Trophoblast cell (in vitro differentiated cells and primary cell): ENCODE measurements at regions not wholly inside any gene's neighbourhood (a gene's known extent, or its start where the extent isn't known, plus 50 kb on each side); places are given as distances from the start of the nearest gene placed in this dataset.

ENCODE experiments used
- DNase-seq, 2 donors: peaks; one replicate each; pipeline ENCODE4 v3.0.0-alpha.2; 2016
- H2AFZ ChIP-seq: 2 replicates; pipeline ENCODE4 v1.6.1; 2013; ENCODE audit warnings: low read length, moderate library complexity, mild to moderate bottlenecking; ENCODE audit not compliant: insufficient read depth, poor library complexity
- H2AK5ac ChIP-seq: 2 replicates; pipeline ENCODE4 v1.6.1; 2013; ENCODE audit warnings: mild to moderate bottlenecking, low read length
- H2BK120ac ChIP-seq: 2 replicates; pipeline ENCODE4 v1.6.1; 2013; ENCODE audit warnings: low read length, mild to moderate bottlenecking, moderate library complexity; ENCODE audit not compliant: insufficient read depth, poor library complexity
- H2BK12ac ChIP-seq: 2 replicates; pipeline ENCODE4 v1.6.1; 2013; ENCODE audit warnings: mild to moderate bottlenecking, low read length, moderate library complexity
- H2BK5ac ChIP-seq: 2 replicates; pipeline ENCODE4 v1.6.1; 2013; ENCODE audit warnings: low read length, low read depth, moderate library complexity, mild to moderate bottlenecking; ENCODE audit not compliant: poor library complexity
- H3K14ac ChIP-seq: 2 replicates; pipeline ENCODE4 v1.6.1; 2013; ENCODE audit warnings: mild to moderate bottlenecking, low read length
- H3K18ac ChIP-seq: 2 replicates; pipeline ENCODE4 v1.6.1; 2013; ENCODE audit warnings: mild to moderate bottlenecking, low read length
- H3K23ac ChIP-seq: 2 replicates; pipeline ENCODE4 v1.6.1; 2013; ENCODE audit warnings: low read length
- H3K27ac ChIP-seq: 2 replicates; pipeline ENCODE4 v1.5.1; 2013; ENCODE audit warnings: low read depth, mild to moderate bottlenecking, inconsistent platforms, low read length, moderate library complexity
- H3K27me3 ChIP-seq: 2 replicates; pipeline ENCODE4 v1.6.1; 2013; ENCODE audit warnings: inconsistent platforms, mild to moderate bottlenecking, low read length, moderate library complexity; ENCODE audit not compliant: insufficient read depth
- H3K36me3 ChIP-seq, 2 experiments: 1 replicate in 1 of 2; 2 replicates in 1 of 2; pipeline ENCODE4 v1.6.1; 2013; ENCODE audit warnings: low read length in 2 of 2, mild to moderate bottlenecking in 2 of 2, moderate library complexity in 1 of 2; ENCODE audit not compliant: insufficient read depth in 2 of 2, control insufficient read depth in 1 of 2
- H3K4ac ChIP-seq: 2 replicates; pipeline ENCODE4 v1.6.1; 2013; ENCODE audit warnings: low read depth, mild to moderate bottlenecking, low read length, moderate library complexity
- H3K4me1 ChIP-seq, 2 experiments: 1 replicate in 1 of 2; 2 replicates in 1 of 2; pipeline ENCODE4 v1.6.1; 2013; ENCODE audit warnings: low read length in 2 of 2, mild to moderate bottlenecking in 2 of 2, moderate library complexity in 1 of 2; ENCODE audit not compliant: insufficient read depth in 2 of 2, control insufficient read depth in 1 of 2
- H3K4me2 ChIP-seq: 2 replicates; pipeline ENCODE4 v1.6.1; 2013; ENCODE audit warnings: inconsistent platforms, mild to moderate bottlenecking, low read length, moderate library complexity
- H3K4me3 ChIP-seq: 2 replicates; pipeline ENCODE4 v1.5.1; 2013; ENCODE audit warnings: mild to moderate bottlenecking, low read depth, low read length, inconsistent platforms
- H3K79me1 ChIP-seq: one replicate; pipeline ENCODE4 v1.6.1; 2013; ENCODE audit warnings: low read length
- H3K79me2 ChIP-seq: 2 replicates; pipeline ENCODE4 v1.6.1; 2013; ENCODE audit warnings: low read length, mild to moderate bottlenecking; ENCODE audit not compliant: control insufficient read depth, insufficient read depth, poor library complexity
- H3K9ac ChIP-seq: 2 replicates; pipeline ENCODE4 v1.6.1; 2013; ENCODE audit warnings: mild to moderate bottlenecking, low read length
- H3K9me3 ChIP-seq: 2 replicates; pipeline ENCODE4 v1.6.1; 2013; ENCODE audit warnings: low read depth, mild to moderate bottlenecking, control low read depth, inconsistent platforms, low read length; ENCODE audit not compliant: insufficient read depth
- H4K12ac ChIP-seq: 2 replicates; pipeline ENCODE4 v1.6.1; 2013; ENCODE audit warnings: low read depth, mild to moderate bottlenecking, low read length, moderate library complexity
- H4K8ac ChIP-seq: 2 replicates; pipeline ENCODE4 v1.6.1; 2013; ENCODE audit warnings: low read depth, mild to moderate bottlenecking, low read length, moderate library complexity
- H4K91ac ChIP-seq: one replicate; pipeline ENCODE4 v1.6.1; 2013; ENCODE audit warnings: low read depth, mild to moderate bottlenecking, low read length, moderate library complexity
- WGBS: extraction: QIAGEN DNeasy Blood & Tissue Kit; methylation state at CpG from one replicate; pipeline ENCODE4 v1.1.7; 2013; ENCODE audit warnings: missing lambda C conversion rate; ENCODE audit not compliant: insufficient read length, insufficient coverage; ENCODE audit errors: extremely low coverage; 5-methylcytosine and 5-hydroxymethylcytosine counted together

DNA sequence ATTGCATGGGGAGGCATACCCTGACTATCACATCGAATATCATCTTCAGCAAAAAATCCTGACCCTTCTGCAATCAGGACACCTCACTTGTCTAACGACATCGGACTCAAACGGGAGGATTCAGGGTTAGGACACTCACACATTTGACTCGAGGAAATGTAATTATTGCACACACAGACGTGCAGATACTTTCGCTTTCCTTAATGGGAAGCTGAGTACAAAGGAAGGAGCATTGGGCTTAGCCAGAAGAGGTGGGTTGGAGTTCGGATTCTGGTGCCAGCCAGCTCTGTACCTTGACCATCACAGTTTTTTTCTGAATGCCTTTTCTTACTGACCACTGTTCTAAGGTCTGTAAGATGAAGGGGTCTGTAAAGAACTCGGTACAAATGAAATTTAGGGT lies 260.4 kb downstream of the GALC start:
- Histone ChIP-seq H3K79me2 (no peaks in the 10 kb centered on the region), H3K18ac (no peak overlapping the region), H3K4me1 (no peaks in the 10 kb centered on the region), H3K4me3 (no peak overlapping the region), H2AFZ (no peak overlapping the region), H3K9me3 (no peaks in the 10 kb centered on the region), H3K14ac (no peak overlapping the region), H2BK12ac (no peak overlapping the region), H2BK5ac (no peak overlapping the region), H3K79me1 (no peaks in the 10 kb centered on the region), H4K8ac (no peak overlapping the region), H3K9ac (no peak overlapping the region), H4K91ac (no peak overlapping the region), H2BK120ac (no peak overlapping the region), H3K23ac (no peak overlapping the region), H3K27me3 (no peaks in the 10 kb centered on the region), H4K12ac (no peak overlapping the region), H2AK5ac (no peak overlapping the region), H3K36me3 (no peaks in the 10 kb centered on the region), H3K4ac (no peak overlapping the region), H3K4me2 (no peak overlapping the region), H3K27ac (no peak overlapping the region)
- WGBS: no CpG with 5 or more reads among the region's 9 CpGs
- DNase-seq: no peak

DNA sequence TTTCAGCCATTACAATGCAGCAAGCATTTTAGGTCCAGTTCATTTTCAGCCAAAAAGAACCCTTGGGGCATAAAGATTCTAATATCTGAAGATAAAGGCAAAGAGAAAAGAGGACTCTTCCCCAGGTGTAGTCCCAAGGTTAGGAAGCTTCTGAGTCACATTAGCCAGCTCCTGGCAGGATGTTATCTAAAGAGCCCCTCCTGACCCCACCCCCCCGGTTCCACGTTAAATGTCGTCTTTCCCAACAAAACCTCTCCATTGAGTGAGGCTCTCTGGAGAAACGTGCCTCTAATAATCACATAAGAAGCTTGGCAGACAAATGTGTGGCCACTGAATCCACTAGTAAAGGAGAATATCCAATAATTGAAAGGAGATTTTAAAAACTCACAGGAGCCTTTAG lies 267.7 kb downstream of the GALC start:
- Histone ChIP-seq H3K27ac (no peak overlapping the region), H2AFZ (no peak overlapping the region), H3K36me3 (no peaks in the 10 kb centered on the region), H3K4me2 (no peak overlapping the region), H2AK5ac (no peak overlapping the region), H4K8ac (no peak overlapping the region), H3K14ac (no peak overlapping the region), H3K79me1 (no peaks in the 10 kb centered on the region), H2BK12ac (no peak overlapping the region), H3K4me3 (no peak overlapping the region), H3K18ac (no peak overlapping the region), H3K4me1 (no peaks in the 10 kb centered on the region), H2BK120ac (no peak overlapping the region), H2BK5ac (no peak overlapping the region), H4K12ac (no peak overlapping the region), H3K9ac (no peak overlapping the region), H3K9me3 (no peaks in the 10 kb centered on the region), H3K79me2 (no peaks in the 10 kb centered on the region), H3K27me3 (no peaks in the 10 kb centered on the region), H3K4ac (no peak overlapping the region), H4K91ac (no peak overlapping the region), H3K23ac (no peak overlapping the region)
- WGBS: no CpG with 5 or more reads among the region's 4 CpGs
- DNase-seq: no peak

DNA sequence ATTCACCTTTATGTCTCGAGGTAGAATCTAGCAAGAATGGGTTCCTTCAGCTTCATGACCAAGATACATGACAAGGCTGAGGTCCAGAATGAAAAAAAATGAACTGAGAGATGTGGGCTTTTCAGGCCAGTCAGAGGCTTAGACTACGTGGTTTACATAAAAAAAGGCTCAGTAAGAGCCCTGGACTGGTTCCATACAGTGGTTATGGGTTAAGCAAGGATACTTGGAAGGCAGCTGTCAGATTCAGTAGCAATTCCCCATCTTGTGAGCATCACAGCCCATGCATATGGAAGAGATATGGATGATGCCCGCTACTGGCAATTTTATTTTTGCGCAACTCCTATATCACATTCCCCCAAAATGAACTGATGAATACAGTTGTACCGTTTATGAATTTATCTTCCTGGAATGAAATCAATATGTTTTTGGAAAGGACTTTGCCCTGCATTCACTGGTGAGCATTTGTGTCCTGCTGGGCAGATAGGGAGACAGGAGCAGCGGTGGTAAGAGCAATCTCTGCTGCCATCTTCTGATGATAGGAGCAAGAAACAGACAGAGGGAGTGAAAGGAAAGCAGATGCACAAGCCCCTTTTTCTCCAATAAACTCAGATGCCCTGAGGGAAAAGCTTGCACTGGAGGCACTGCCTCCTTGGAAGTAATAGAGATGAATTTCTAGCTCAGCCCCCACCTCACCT lies 280.4 kb downstream of the GALC start:
- H4K12ac ChIP-seq: no peak overlapping the region
- H3K27ac ChIP-seq: no peak overlapping the region
- H3K27me3 ChIP-seq: no peaks in the 10 kb centered on the region
- H3K4me1 ChIP-seq: no peaks in the 10 kb centered on the region
- no peak for DNase-seq
- H3K9ac ChIP-seq: no peak overlapping the region
- no peak overlapping the region for H2BK5ac ChIP-seq
- H4K8ac ChIP-seq: no peak overlapping the region
- H3K23ac ChIP-seq: no peak overlapping the region
- H3K14ac ChIP-seq: no peak overlapping the region
- H3K18ac ChIP-seq: no peak overlapping the region
- no peak overlapping the region for H2BK12ac ChIP-seq
- H4K91ac ChIP-seq: no peak overlapping the region
- H2AK5ac ChIP-seq: no peak overlapping the region
- no CpG with 5 or more reads among the region's 6 CpGs for WGBS
- H2AFZ ChIP-seq: no peak overlapping the region
- H3K79me1 ChIP-seq: no peaks in the 10 kb centered on the region
- H3K36me3 ChIP-seq: no peaks in the 10 kb centered on the region
- no peak overlapping the region for H2BK120ac ChIP-seq
- H3K4me3 ChIP-seq: no peak overlapping the region
- no peak overlapping the region for H3K4ac ChIP-seq
- no peak overlapping the region for H3K4me2 ChIP-seq
- no peaks in the 10 kb centered on the region for H3K79me2 ChIP-seq
- no peaks in the 10 kb centered on the region for H3K9me3 ChIP-seq

DNA sequence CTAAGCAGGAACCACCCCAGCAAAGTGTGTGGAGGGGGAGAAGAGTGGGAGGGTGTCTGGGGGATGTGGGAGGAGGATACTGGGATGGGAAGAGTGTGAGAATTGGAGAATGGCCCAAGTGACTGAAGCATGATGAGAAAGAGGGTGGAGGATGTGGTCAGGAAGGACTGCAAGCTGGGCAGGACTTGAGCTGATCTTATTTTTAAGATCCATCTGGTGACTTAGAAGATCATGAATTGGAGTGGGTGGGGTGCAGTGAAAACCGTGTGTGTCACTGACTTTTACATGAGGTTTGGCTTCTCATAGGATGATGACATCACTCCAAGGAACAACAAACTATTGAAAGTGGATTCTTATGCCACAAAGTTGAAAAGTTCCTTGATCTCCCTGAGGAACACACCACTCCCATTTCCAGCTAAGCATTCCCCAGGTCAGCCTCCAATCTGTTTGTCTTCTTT lies 287.5 kb downstream of the GALC start:
- Histone ChIP-seq H3K4me1 (no peaks in the 10 kb centered on the region), H3K4ac (no peak overlapping the region), H2BK5ac (no peak overlapping the region), H3K79me1 (no peaks in the 10 kb centered on the region), H3K27ac (no peak overlapping the region), H3K23ac (no peak overlapping the region), H3K36me3 (no peaks in the 10 kb centered on the region), H2AFZ (no peak overlapping the region), H2BK120ac (no peak overlapping the region), H3K18ac (no peak overlapping the region), H2AK5ac (no peak overlapping the region), H3K27me3 (no peaks in the 10 kb centered on the region), H2BK12ac (no peak overlapping the region), H3K4me3 (no peak overlapping the region), H3K79me2 (no peaks in the 10 kb centered on the region), H3K9ac (no peak overlapping the region), H3K14ac (no peak overlapping the region), H4K8ac (no peak overlapping the region), H3K9me3 (no peaks in the 10 kb centered on the region), H4K12ac (no peak overlapping the region), H3K4me2 (no peak overlapping the region), H4K91ac (no peak overlapping the region)
- no peak for DNase-seq
- no CpG with 5 or more reads among the region's 1 CpG for WGBS
